ENCODE measurements at regions not wholly inside any gene's neighbourhood (a gene's known extent, or its start where the extent isn't known, plus 50 kb on each side); places are given as distances from the start of the nearest gene placed in this dataset.
A peak's percentile ranks its signal among the peaks of the same experiment; 100 is the strongest.

DNA sequence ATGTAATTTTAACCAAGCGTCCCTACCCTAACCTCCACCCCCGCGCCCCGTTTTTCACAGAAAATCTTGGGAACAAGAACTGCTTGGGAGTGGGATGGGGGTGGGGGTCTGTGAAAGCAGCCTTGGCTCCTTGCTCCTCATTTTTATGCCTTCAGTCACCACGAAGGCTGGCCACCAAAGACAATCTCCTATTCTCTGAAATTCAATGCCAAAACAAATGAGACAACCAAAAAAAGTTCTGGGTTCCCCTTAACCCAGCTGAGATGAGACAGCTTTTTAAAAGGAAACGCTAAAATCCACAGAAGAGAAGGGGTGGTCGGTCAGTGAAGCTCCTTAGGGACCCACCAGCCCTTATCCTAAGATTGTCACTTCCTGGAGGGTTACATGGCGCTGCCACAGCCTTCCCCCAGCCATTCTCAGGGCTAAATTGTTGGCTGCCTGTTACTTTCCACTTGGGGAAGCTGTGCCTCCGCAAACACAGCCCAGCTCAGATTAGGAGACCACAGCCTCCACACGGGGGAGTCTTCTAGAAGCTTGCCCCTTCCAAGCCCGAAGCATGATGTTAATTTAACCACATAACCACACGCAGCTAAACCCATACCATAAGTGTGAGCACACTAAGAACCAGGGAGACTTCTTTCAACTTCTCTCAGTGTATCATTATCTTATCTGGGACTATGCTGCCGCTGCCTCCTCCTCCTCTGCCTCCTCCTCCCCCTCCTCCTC lies 136.3 kb downstream of the FOXD1 start:
- DNase-seq (ENCODE audit: insufficient read length, low spot score, missing footprints), result peak; percentile 93

DNA sequence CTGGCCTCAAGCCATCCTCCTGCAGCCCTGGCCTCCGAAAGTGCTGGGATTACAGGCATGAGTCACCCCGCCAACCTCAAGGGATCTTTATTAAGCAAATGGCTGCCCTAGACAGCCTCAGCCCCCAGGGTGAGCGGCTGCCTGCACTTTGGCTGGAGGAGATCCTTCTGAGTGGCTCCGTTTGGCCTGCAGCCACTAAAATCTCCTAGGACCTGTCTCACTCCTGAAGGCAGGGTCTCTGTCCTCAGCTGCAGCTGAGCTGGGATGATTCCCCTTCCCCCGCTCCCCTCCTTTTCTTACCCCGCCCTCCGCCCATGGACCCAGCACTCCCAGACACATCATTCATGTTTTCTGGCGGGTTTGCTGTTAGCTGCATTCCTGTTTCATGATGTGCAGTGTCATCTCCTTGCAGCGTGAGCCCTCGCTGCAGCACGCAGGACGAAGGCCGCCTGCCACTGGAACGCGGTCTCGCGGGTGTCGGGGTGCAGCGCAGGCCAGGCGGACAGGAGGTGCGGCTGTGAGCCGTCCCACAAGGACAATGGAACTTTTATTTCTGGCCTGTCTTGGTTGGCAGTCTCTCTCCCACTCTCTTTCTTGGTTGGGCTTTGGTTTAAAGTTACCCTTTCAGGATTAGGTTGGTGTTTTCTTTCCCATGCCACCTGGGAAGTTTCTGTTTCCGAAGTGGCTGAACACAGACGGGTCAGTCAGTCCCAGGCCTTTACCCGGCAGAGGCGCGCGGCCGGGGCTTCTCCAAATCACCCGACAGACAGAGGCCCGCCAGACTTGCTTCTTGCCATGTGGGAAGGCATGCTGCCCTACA lies 137.1 kb downstream of the FOXD1 start:
- Histone ChIP-seq H3K27me3 (ENCODE audit: insufficient read depth, low read length) (no peaks in the 10 kb centered on the region), H3K9me3 (ENCODE audit: low read depth, low read length) (no peaks in the 10 kb centered on the region), H3K4me1 (ENCODE audit: insufficient read depth, low read length) (peaks cover 33% of the 10 kb centered on the region), H2AFZ (ENCODE audit: low read length) (peak overlapping the region; percentile 80), H3K4me2 (ENCODE audit: insufficient read depth, low read length) (peak overlapping the region; percentile 77), H3K27ac (ENCODE audit: low read depth, low read length) (peak overlapping the region; percentile 96), H3K79me2 (ENCODE audit: insufficient read depth, low read length) (no peaks in the 10 kb centered on the region), H3K4me3 (ENCODE audit: insufficient read depth, low read length) (peak overlapping the region; percentile 56), H3K36me3 (ENCODE audit: insufficient read depth, low read length) (no peaks in the 10 kb centered on the region), H4K20me1 (ENCODE audit: insufficient read depth, low read length) (no peaks in the 10 kb centered on the region)
- peak; percentile 93 for DNase-seq (ENCODE audit: insufficient read length, low spot score, missing footprints)
- no peak for TF ChIP-seq CTCF (IDR thresholded peaks at IDR 0.05; ENCODE audit: extremely low read depth, low read depth, low read length)

More for the DNA sequence above, 136.3 kb downstream of the FOXD1 start:
- H2AFZ ChIP-seq (ENCODE audit: low read length), result peak overlapping the region; percentile 80
- peak; percentile 83 for TF ChIP-seq CTCF (IDR thresholded peaks at IDR 0.05; ENCODE audit: extremely low read depth, low read depth, low read length)
- no peaks in the 10 kb centered on the region for H4K20me1 ChIP-seq (ENCODE audit: insufficient read depth, low read length)
- H3K4me1 ChIP-seq (ENCODE audit: insufficient read depth, low read length), result peaks cover 28% of the 10 kb centered on the region
- no peaks in the 10 kb centered on the region for H3K9me3 ChIP-seq (ENCODE audit: low read depth, low read length)
- peak overlapping the region; percentile 77 for H3K4me2 ChIP-seq (ENCODE audit: insufficient read depth, low read length)
- peak overlapping the region; percentile 56 for H3K4me3 ChIP-seq (ENCODE audit: insufficient read depth, low read length)
- no peaks in the 10 kb centered on the region for H3K36me3 ChIP-seq (ENCODE audit: insufficient read depth, low read length)
- peak overlapping the region; percentile 96 for H3K27ac ChIP-seq (ENCODE audit: low read depth, low read length)
- H3K79me2 ChIP-seq (ENCODE audit: insufficient read depth, low read length), result no peaks in the 10 kb centered on the region
- no peaks in the 10 kb centered on the region for H3K27me3 ChIP-seq (ENCODE audit: insufficient read depth, low read length)

- Histone ChIP-seq H4K20me1 (ENCODE audit: insufficient read depth, low read length) (no peaks in the 10 kb centered on the region), H3K27ac (ENCODE audit: low read depth, low read length) (no peak overlapping the region), H3K27me3 (ENCODE audit: insufficient read depth, low read length) (no peaks in the 10 kb centered on the region), H3K36me3 (ENCODE audit: insufficient read depth, low read length) (no peaks in the 10 kb centered on the region), H3K9me3 (ENCODE audit: low read depth, low read length) (no peaks in the 10 kb centered on the region), H3K4me2 (ENCODE audit: insufficient read depth, low read length) (no peak overlapping the region), H3K79me2 (ENCODE audit: insufficient read depth, low read length) (no peaks in the 10 kb centered on the region), H3K4me3 (ENCODE audit: insufficient read depth, low read length) (no peak overlapping the region), H2AFZ (ENCODE audit: low read length) (no peak overlapping the region), H3K4me1 (ENCODE audit: insufficient read depth, low read length) (peaks cover 35% of the 10 kb centered on the region)
- no peak for TF ChIP-seq CTCF (IDR thresholded peaks at IDR 0.05; ENCODE audit: extremely low read depth, low read depth, low read length)
- no peak for DNase-seq (ENCODE audit: insufficient read length, low spot score, missing footprints)
These were observed 134.8 kb downstream of the TMEM174 start for GRCh38 chr5:73307645-73308355.
